Skeletal muscle tissue (tissue), 3 donors: ENCODE measurements at regions not wholly inside any gene's neighbourhood (a gene's known extent, or its start where the extent isn't known, plus 50 kb on each side); places are given as distances from the start of the nearest gene placed in this dataset.

Source experiments
- H3K27ac ChIP-seq: one replicate; pipeline ENCODE4 v1.7.0; 2013; ENCODE audit warnings: mild to moderate bottlenecking, low read depth, low read length, inconsistent platforms
- H3K27me3 ChIP-seq, 3 donors: one replicate each; pipeline ENCODE4 v1.7.0; 2013; ENCODE audit warnings: low read length in 3 of 3; ENCODE audit not compliant: control insufficient read depth in 3 of 3, insufficient read depth in 3 of 3
- H3K36me3 ChIP-seq, 3 donors: one replicate each; pipeline ENCODE4 v1.7.0; 2013; ENCODE audit warnings: low read length in 3 of 3; ENCODE audit not compliant: control insufficient read depth in 3 of 3, insufficient read depth in 3 of 3
- H3K4me1 ChIP-seq, 3 donors: one replicate each; pipeline ENCODE4 v1.7.0; 2013; ENCODE audit warnings: low read length in 3 of 3, mild to moderate bottlenecking in 3 of 3; ENCODE audit not compliant: control insufficient read depth in 3 of 3, insufficient read depth in 3 of 3
- H3K4me3 ChIP-seq, 3 donors: one replicate each; pipeline ENCODE4 v1.7.0; 2013; ENCODE audit warnings: low read length in 3 of 3
- H3K9ac ChIP-seq, 3 donors: one replicate each; pipeline ENCODE4 v1.7.0; 2013; ENCODE audit warnings: low read length in 3 of 3, mild to moderate bottlenecking in 3 of 3, moderate library complexity in 2 of 3, low read depth in 1 of 3
- H3K9me3 ChIP-seq, 3 donors: one replicate each; pipeline ENCODE4 v1.7.0; 2013; ENCODE audit warnings: low read length in 3 of 3; ENCODE audit not compliant: control insufficient read depth in 3 of 3
- donor health status: Osteomylitis.

- Histone ChIP-seq H3K4me1 (peaks cover 5 to 10% (median 9%) of the 10 kb centered on the region in 3 donors), H3K9me3 (peaks cover 0 to 3% (median 0%) of the 10 kb centered on the region in 3 donors), H3K9ac (no peak overlapping the region), H3K27me3 (peaks cover 4 to 22% (median 7%) of the 10 kb centered on the region in 3 donors), H3K36me3 (no peaks in the 10 kb centered on the region), H3K27ac (no peak overlapping the region), H3K4me3 (no peak overlapping the region)
Observed at GRCh38 chr2:120660056-120660694, 75.5 kb upstream of the GLI2 start.

- Histone ChIP-seq H3K36me3 (no peaks in the 10 kb centered on the region), H3K4me3 (no peak overlapping the region), H3K27me3 (peaks cover 4 to 20% (median 7%) of the 10 kb centered on the region in 3 donors), H3K4me1 (peaks cover 5 to 10% (median 9%) of the 10 kb centered on the region in 3 donors), H3K27ac (no peak overlapping the region), H3K9me3 (peaks cover 0 to 3% (median 0%) of the 10 kb centered on the region in 3 donors), H3K9ac (no peak overlapping the region)
Observed at GRCh38 chr2:120660771-120661459, 74.8 kb upstream of the GLI2 start.

- no peak overlapping the region for H3K9ac ChIP-seq
- H3K9me3 ChIP-seq = peaks cover 0 to 4% (median 3%) of the 10 kb centered on the region in 3 donors
- peak overlapping the region in 1 of 3 donors; percentile 35 for H3K4me3 ChIP-seq
- H3K27me3 ChIP-seq = peaks cover 4 to 20% (median 4%) of the 10 kb centered on the region in 3 donors
- peaks cover 5 to 10% (median 9%) of the 10 kb centered on the region in 3 donors for H3K4me1 ChIP-seq
- H3K36me3 ChIP-seq = no peaks in the 10 kb centered on the region
- H3K27ac ChIP-seq = no peak overlapping the region
Observed at GRCh38 chr2:120661551-120661950, 74.1 kb upstream of the GLI2 start.

DNA sequence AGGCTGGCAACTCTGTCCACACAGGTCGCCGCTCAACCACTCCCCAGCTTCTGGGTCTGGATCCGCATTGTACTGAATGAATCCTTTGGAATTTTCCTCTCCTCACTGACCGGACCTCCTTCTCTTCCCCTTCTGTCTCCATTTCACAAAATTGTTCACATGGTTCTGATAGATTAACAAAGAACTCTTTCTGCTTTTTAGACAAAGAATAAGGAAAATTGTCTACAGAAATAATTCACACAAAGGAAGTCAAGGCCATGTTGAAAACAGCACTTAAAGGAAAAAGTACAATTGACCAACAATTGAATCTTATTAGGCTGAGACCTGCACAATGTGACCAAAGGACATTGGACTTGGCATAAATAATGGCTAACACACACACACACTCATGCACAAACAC lies 73.6 kb upstream of the GLI2 start:
- peaks cover 5 to 10% (median 9%) of the 10 kb centered on the region in 3 donors for H3K4me1 ChIP-seq
- no peaks in the 10 kb centered on the region for H3K36me3 ChIP-seq
- no peak overlapping the region for H3K9ac ChIP-seq
- H3K27ac ChIP-seq = no peak overlapping the region
- peaks cover 0 to 5% (median 4%) of the 10 kb centered on the region in 3 donors for H3K9me3 ChIP-seq
- peaks cover 4 to 20% (median 4%) of the 10 kb centered on the region in 3 donors for H3K27me3 ChIP-seq
- H3K4me3 ChIP-seq = no peak overlapping the region

DNA sequence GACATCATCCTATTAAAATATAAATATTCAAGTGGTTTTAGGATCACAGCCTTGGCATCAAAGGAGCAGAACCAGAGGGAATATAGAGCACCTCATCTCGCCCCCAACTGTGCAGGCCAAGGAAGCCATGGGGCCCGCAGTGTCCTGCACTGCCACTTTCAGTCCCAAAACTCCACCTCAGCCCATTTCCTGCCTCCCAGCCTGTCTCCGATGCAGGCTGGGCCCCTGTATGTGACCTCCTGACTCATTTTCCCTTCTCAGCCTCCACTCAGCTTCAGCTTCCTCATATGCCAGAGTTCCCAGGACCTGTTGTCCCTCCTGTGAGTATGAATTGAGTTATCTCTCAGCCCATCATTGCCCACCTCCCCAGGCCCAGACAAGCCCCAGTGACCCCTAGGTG lies 72.9 kb upstream of the GLI2 start:
- Histone ChIP-seq H3K9ac (no peak overlapping the region), H3K27me3 (peaks cover 4 to 20% (median 6%) of the 10 kb centered on the region in 3 donors), H3K4me1 (peaks cover 5 to 10% (median 9%) of the 10 kb centered on the region in 3 donors), H3K36me3 (no peaks in the 10 kb centered on the region), H3K27ac (no peak overlapping the region), H3K4me3 (no peak overlapping the region), H3K9me3 (peaks cover 0 to 5% (median 5%) of the 10 kb centered on the region in 3 donors)

DNA sequence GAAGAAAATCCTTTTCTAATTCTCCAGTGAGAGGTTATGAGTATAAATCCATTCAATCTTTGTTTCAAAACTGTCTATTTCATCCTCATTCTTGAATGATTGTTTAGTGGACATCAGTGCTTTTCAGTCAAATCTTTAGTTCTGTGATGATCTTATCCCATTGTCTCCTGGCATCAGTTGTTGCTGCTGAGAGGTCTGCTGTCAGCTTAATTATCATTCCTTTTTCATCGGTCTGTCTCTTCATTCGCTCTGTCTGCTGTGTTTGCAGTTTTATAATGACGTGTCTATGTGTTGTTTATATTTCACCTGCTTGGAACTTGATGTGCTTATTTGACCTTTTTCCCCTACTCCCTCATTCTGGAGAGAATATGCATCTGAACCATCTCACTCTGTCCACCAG lies 69.2 kb upstream of the GLI2 start:
- H3K9me3 ChIP-seq = peaks cover 0 to 5% (median 5%) of the 10 kb centered on the region in 3 donors
- H3K4me3 ChIP-seq = no peak overlapping the region
- H3K9ac ChIP-seq = no peak overlapping the region
- H3K4me1 ChIP-seq = peaks cover 10 to 15% (median 14%) of the 10 kb centered on the region in 3 donors
- H3K27me3 ChIP-seq = peaks cover 19 to 39% (median 23%) of the 10 kb centered on the region in 3 donors
- H3K36me3 ChIP-seq = no peaks in the 10 kb centered on the region
- H3K27ac ChIP-seq = no peak overlapping the region

- Histone ChIP-seq H3K9ac (no peak overlapping the region), H3K27ac (no peak overlapping the region), H3K36me3 (no peaks in the 10 kb centered on the region), H3K9me3 (peaks cover 0 to 5% (median 5%) of the 10 kb centered on the region in 3 donors), H3K4me3 (no peak overlapping the region), H3K4me1 (peaks cover 7 to 11% (median 11%) of the 10 kb centered on the region in 3 donors), H3K27me3 (peaks cover 16 to 32% (median 19%) of the 10 kb centered on the region in 3 donors)
Observed at GRCh38 chr2:120667981-120668380, 67.7 kb upstream of the GLI2 start.

DNA sequence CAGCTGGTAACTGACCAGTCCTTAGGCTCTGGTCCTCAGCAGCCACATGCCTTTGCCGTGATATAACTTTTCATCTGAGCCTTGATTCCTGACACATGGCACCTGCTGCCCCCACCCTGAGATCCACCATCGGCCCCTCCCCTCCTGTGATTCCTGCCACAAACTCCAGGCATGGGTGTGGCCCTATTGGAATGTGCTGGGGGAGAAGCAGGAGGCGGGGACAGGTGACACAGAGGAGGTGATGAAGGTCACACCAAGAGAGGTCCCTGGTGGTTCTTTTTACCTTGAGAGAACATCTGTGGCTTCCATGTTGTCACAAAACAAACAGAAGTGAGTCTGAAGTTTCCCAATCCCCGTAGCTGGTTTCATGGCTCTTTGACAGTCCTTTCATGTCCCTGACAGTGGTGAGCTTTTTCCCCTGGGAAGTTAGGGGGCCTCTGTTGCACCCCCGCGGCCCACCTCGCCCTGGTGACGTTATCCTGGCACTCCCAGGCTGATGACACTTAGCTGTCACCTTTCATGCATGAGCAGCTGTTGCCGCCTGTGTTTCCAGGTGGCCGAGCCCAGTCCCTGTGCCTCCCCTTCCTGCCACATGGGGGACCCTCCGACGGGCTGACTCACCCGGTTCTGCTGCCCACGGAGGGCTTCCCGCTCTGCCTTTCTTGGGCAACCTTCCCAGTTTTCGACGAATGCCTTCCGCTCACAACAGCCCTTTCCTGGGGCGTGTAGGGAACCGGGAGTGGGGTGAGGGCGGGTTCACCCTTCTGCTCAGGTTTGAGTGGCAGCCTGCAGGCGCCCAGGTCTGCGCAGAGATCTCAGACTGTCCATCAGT lies 66.3 kb upstream of the GLI2 start:
- peaks cover 15 to 33% (median 19%) of the 10 kb centered on the region in 3 donors for H3K27me3 ChIP-seq
- peaks cover 7 to 11% (median 11%) of the 10 kb centered on the region in 3 donors for H3K4me1 ChIP-seq
- no peaks in the 10 kb centered on the region for H3K36me3 ChIP-seq
- H3K9me3 ChIP-seq = peaks cover 0 to 5% (median 5%) of the 10 kb centered on the region in 3 donors
- H3K4me3 ChIP-seq = peak overlapping the region in 1 of 3 donors; percentile 29
- H3K27ac ChIP-seq = no peak overlapping the region
- no peak overlapping the region for H3K9ac ChIP-seq

- H3K9ac ChIP-seq = no peak overlapping the region
- no peak overlapping the region for H3K27ac ChIP-seq
- peaks cover 15 to 35% (median 19%) of the 10 kb centered on the region in 3 donors for H3K27me3 ChIP-seq
- H3K4me3 ChIP-seq = no peak overlapping the region
- peaks cover 0 to 5% (median 2%) of the 10 kb centered on the region in 3 donors for H3K9me3 ChIP-seq
- peaks cover 7 to 11% (median 11%) of the 10 kb centered on the region in 3 donors for H3K4me1 ChIP-seq
- no peaks in the 10 kb centered on the region for H3K36me3 ChIP-seq
Observed at GRCh38 chr2:120669971-120670370, 65.7 kb upstream of the GLI2 start.
